HepG2 (cell line): ENCODE measurements at regions not wholly inside any gene's neighbourhood (a gene's known extent, or its start where the extent isn't known, plus 50 kb on each side); places are given as distances from the start of the nearest gene placed in this dataset.
A peak's percentile ranks its signal among the peaks of the same experiment; 100 is the strongest.

Source experiments
- ATAC-seq: fragments of 200-7000 bp; cut with Tn5 transposase; 3 replicates; pipeline ENCODE4 v1.9.1; 2020; ENCODE audit warnings: mild to moderate bottlenecking, moderate library complexity
- BruUV-seq: library from RNA; stranded (reverse); fragments of 400-500 nt; replicated peaks from 2 replicates; lab custom pipeline; 2021; lab: Mats Ljungman, UMichigan
- CTCF ChIA-PET: fragments of 300-600 bp; formaldehyde crosslinking; extraction: SDS; loops from one replicate; lab custom pipeline; 2021; ENCODE audit warnings: low total read pairs, inconsistent platforms, low intra/inter-chr PET ratio; lab: Yijun Ruan, JAX
- POLR2A ChIA-PET: fragments of 350-600 bp; sonication (Branson Sonifier 250); formaldehyde crosslinking; loops from one replicate; lab custom pipeline; 2020; ENCODE audit warnings: antibody characterized with exemption, inconsistent platforms; lab: Yijun Ruan, JAX
- DNase-seq: peaks from one replicate; pipeline ENCODE4 v3.0.0-alpha.2; 2015; ENCODE audit warnings: low spot score
- FAIRE-seq: peaks from 3 replicates; lab custom pipeline; 2011; peaks lifted over from hg19 to GRCh38; lab: Jason Lieb, UNC
- H2AFZ ChIP-seq: one replicate; pipeline ENCODE4 v1.6.1; 2011; ENCODE audit warnings: low read length, inconsistent platforms
- H3K27ac ChIP-seq: fragments of 300-600 bp; 3 replicates; pipeline ENCODE4 v1.8.0; 2011; ENCODE audit warnings: mixed run types, mild to moderate bottlenecking, mixed read lengths, low read length, inconsistent platforms; ENCODE audit not compliant: insufficient read depth; ENCODE audit errors: extremely low read length
- H3K27me3 ChIP-seq, 2 experiments: fragments of 200-600 bp in 1 of 2; 2 replicates in 1 of 2; 3 replicates in 1 of 2; pipeline versions ENCODE4 v1.6.0 to v1.8.0; 2011; ENCODE audit warnings: low read length in 2 of 2, mild to moderate bottlenecking in 2 of 2, moderate library complexity in 2 of 2, inconsistent platforms in 1 of 2; ENCODE audit not compliant: insufficient read depth in 2 of 2, control insufficient read depth in 1 of 2
- H3K36me3 ChIP-seq, 2 experiments: fragments of 200-600 bp in 1 of 2; replicated peaks in 1 of 2; 2 replicates in 1 of 2; 3 replicates in 1 of 2; pipeline versions ENCODE4 v1.5.1 to v1.8.0; 2011; ENCODE audit warnings: low read length in 2 of 2, inconsistent platforms in 1 of 2; ENCODE audit not compliant: insufficient read depth in 2 of 2, control insufficient read depth in 1 of 2
- H3K4me1 ChIP-seq: 2 replicates; pipeline ENCODE4 v1.5.1; 2012; ENCODE audit warnings: low read length, inconsistent platforms; ENCODE audit not compliant: insufficient read depth
- H3K4me2 ChIP-seq: 2 replicates; pipeline ENCODE4 v1.6.0; 2011; ENCODE audit warnings: low read depth, low read length, inconsistent platforms
- H3K4me3 ChIP-seq, 3 experiments: fragments of 200-600 bp in 1 of 3; sonication (generic), shearing (Covaris generic) in 1 of 3; replicated peaks in 1 of 3; 2 replicates each; pipeline ENCODE4 v1.5.1; 2011 to 2016; ENCODE audit warnings: low read length in 3 of 3, inconsistent platforms in 2 of 3, low read depth in 2 of 3, mild to moderate bottlenecking in 2 of 3, control low read depth in 1 of 3, mixed read lengths in 1 of 3; ENCODE audit not compliant: insufficient read depth in 1 of 3
- H3K79me2 ChIP-seq: one replicate; pipeline ENCODE4 v1.6.1; 2011; ENCODE audit warnings: low read length, inconsistent platforms; ENCODE audit not compliant: insufficient read depth
- H3K9ac ChIP-seq: 2 replicates; pipeline ENCODE4 v1.6.0; 2011; ENCODE audit warnings: mild to moderate bottlenecking, low read depth, low read length, inconsistent platforms; ENCODE audit not compliant: insufficient read depth
- H3K9me3 ChIP-seq: 2 replicates; pipeline ENCODE4 v1.5.1; 2012; ENCODE audit warnings: mild to moderate bottlenecking, low read length
- H4K20me1 ChIP-seq: 2 replicates; pipeline ENCODE4 v1.6.0; 2011; ENCODE audit warnings: inconsistent platforms, mild to moderate bottlenecking, low read length, moderate library complexity; ENCODE audit not compliant: insufficient read depth
- MAF1 ChIP-seq: sonication (generic); formaldehyde crosslinking; IDR thresholded peaks from 2 replicates; pipeline ENCODE4 v1.5.0; 2020; ENCODE audit warnings: missing genetic modification reagents, borderline replicate concordance
- MAFF ChIP-seq: IDR thresholded peaks from 2 replicates; pipeline ENCODE4 v1.6.1; 2011; ENCODE audit warnings: low read depth, low read length, improper control_type of control experiment
- MAFK ChIP-seq, 2 experiments: IDR thresholded peaks in 1 of 2; conservative IDR thresholded peaks in 1 of 2; 2 replicates each; pipeline ENCODE4 v1.6.1; 2011; ENCODE audit warnings: improper control_type of control experiment in 2 of 2, low read length in 2 of 2
- MBD4 ChIP-seq: IDR thresholded peaks from 2 replicates; pipeline ENCODE4 v1.6.1; 2012; ENCODE audit warnings: low read length, inconsistent platforms, borderline replicate concordance
- MTF1 ChIP-seq: sonication (generic); formaldehyde crosslinking; IDR thresholded peaks from 2 replicates; pipeline ENCODE4 v1.5.0; 2020; ENCODE audit warnings: missing genetic modification reagents
- NCOA5 ChIP-seq: sonication (generic); formaldehyde crosslinking; IDR thresholded peaks from 2 replicates; pipeline ENCODE4 v1.4.0; 2020; ENCODE audit warnings: missing genetic modification reagents
- NFKBIZ ChIP-seq: IDR thresholded peaks from 2 replicates; pipeline ENCODE4 v1.6.1; 2018; ENCODE audit warnings: missing genetic modification reagents, missing compliant biosample characterization
- POGZ ChIP-seq: sonication (generic); formaldehyde crosslinking; IDR thresholded peaks from 2 replicates; pipeline ENCODE4 v1.4.0; 2020; ENCODE audit warnings: mild to moderate bottlenecking, missing genetic modification reagents
- RARA ChIP-seq: IDR thresholded peaks from 2 replicates; pipeline ENCODE4 v1.6.1; 2016; ENCODE audit warnings: missing genetic modification reagents, missing compliant biosample characterization
- ZBTB3 ChIP-seq: sonication (generic); formaldehyde crosslinking; IDR thresholded peaks from 2 replicates; pipeline ENCODE4 v1.4.0; 2020; ENCODE audit warnings: low read depth, mild to moderate bottlenecking, moderate library complexity, missing genetic modification reagents, borderline replicate concordance
- ZBTB43 ChIP-seq: sonication (generic); formaldehyde crosslinking; conservative IDR thresholded peaks from 2 replicates; pipeline ENCODE4 v1.4.0; 2020; ENCODE audit warnings: missing genetic modification reagents
- ZNF558 ChIP-seq: sonication (generic); formaldehyde crosslinking; IDR thresholded peaks from 2 replicates; pipeline ENCODE4 v1.9.0; 2022; ENCODE audit warnings: mild to moderate bottlenecking, missing genetic modification reagents, borderline replicate concordance
- whole genome bisulfite sequencing: methylation state at CpG from one replicate; pipeline ENCODE4 v1.1.6; 2017; ENCODE audit warnings: low lambda C conversion rate; 5-methylcytosine and 5-hydroxymethylcytosine counted together
- in situ Hi-C: cut with HindIII; loops from 2 replicates; pipeline ENCODE4 v1.10.0; 2017; ENCODE audit warnings: low pct_unique_long_range_greater_than_20kb; ENCODE audit not compliant: extremely low pct_ligation_motif_present
- intact Hi-C: fragments of 100-400 bp; cut with micrococcal nuclease; formaldehyde crosslinking; loops from one replicate; pipeline ENCODE4 v1.10.0; 2022; ENCODE audit not compliant: unreplicated experiment
- TF ChIP-seq, protein P1 (sequence below): sonication (generic); formaldehyde crosslinking; IDR thresholded peaks from 2 replicates; pipeline ENCODE4 v1.4.0; 2020; ENCODE audit warnings: missing genetic modification reagents

DNA sequence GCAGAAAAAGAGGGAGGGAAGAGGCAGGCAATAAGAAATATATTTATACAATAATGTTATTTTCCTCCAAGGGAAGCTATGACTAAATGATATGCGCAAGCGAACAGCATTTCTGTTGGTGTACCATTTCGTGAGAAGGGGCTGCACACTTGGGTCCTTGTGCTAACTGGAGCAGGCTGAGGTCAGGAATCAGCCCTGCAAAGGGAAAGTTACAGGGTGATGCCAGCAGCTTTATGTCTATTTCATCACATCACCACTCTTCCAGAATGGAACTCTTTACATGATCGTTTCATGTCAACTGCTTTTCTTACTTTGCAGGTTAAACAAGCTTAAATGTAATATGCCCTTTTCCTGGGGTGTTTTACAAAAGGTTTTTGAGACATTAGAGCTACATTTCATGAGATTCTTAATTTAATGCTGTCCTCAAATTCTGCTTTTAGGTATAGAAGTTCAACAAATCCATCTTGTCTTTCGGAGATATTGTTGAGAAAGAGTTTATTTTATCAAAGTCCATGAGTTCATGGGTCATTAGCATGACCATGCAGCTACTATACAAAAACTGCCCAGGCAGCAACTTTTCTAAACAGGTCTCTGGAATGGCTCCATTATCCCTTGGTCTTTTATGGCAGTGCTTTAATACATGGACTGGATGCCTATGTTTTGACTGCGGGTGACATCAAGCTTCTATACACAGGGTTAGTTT is 443.8 kb downstream of the TENT5A start:
- H3K79me2 ChIP-seq: no peaks in the 10 kb centered on the region
- no peak overlapping the region for H3K4me3 ChIP-seq
- TF ChIP-seq MAFK (conservative IDR thresholded peaks at IDR 0.05 in 1 of 2, IDR thresholded peaks at IDR 0.05 in 1 of 2; ENCODE audit: low read length in 2 of 2) (peak; percentile 67 to 83), MAF1 (no peak), MAFF (peak; percentile 69)
- H3K36me3 ChIP-seq: no peaks in the 10 kb centered on the region
- 46% methylated on average over 6 of the region's 6 CpGs for WGBS
- H3K9ac ChIP-seq: no peak overlapping the region
- ATAC-seq (peak; percentile 34; the same call in 2 of the 3 replicates), DNase-seq (no peak), FAIRE-seq (no peak)
- intact Hi-C loops (no loop called here), in situ Hi-C loops (no loop called here)
- no peaks in the 10 kb centered on the region for H3K9me3 ChIP-seq
- H4K20me1 ChIP-seq: no peaks in the 10 kb centered on the region
- H2AFZ ChIP-seq: no peak overlapping the region
- H3K27ac ChIP-seq: no peak overlapping the region
- no peaks in the 10 kb centered on the region for H3K27me3 ChIP-seq
- CTCF ChIA-PET: no interaction called here
- no peak overlapping the region for H3K4me2 ChIP-seq
- POLR2A ChIA-PET: no interaction called here
- no peaks in the 10 kb centered on the region for H3K4me1 ChIP-seq
- BruUV-seq: no TSS peak

DNA sequence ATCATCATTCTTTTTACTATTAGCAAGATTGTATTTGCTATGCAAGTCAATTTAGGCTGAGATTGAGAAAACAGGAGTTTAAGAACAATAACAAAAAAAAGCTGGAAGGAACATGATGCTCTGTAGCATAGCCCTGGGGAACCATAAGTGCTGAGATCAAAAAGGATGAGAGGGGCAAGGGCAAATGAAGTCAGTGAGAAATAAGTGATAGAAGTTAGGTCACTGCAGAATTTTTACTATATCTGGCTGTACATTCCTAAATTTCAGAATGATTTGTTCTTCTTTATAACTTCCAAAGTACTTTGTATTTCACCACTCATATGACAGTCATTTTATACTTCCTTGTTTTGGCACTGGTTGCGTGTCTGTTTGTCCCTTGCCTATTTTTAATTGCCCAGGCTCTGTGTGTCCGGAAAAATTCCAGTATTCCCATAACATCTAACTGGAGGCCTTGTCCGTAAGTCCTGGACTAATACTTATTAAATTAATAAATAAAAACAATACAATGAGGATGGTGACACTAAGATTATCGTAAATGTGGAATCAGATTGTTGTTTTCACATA is 444.7 kb downstream of the TENT5A start:
- TF ChIP-seq ZBTB3 (CRISPR knock-in tag) (no peak), MBD4 (no peak), MTF1 (CRISPR knock-in tag) (no peak), NFKBIZ (CRISPR knock-in tag) (no peak), ZBTB43 (CRISPR knock-in tag) (no peak), POGZ (CRISPR knock-in tag) (no peak), ZNF558 (CRISPR knock-in tag) (no peak), RARA (no peak), NCOA5 (no peak)
- TF ChIP-seq, protein P1, sequence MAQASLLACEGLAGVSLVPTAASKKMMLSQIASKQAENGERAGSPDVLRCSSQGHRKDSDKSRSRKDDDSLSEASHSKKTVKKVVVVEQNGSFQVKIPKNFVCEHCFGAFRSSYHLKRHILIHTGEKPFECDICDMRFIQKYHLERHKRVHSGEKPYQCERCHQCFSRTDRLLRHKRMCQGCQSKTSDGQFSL (CRISPR knock-in tag): no peak
- no peaks in the 10 kb centered on the region for H3K79me2 ChIP-seq
- H3K36me3 ChIP-seq: no peaks in the 10 kb centered on the region
- no TSS peak for BruUV-seq
- intact Hi-C loops: no loop called here
- no peak for ATAC-seq
- no peak overlapping the region for H3K4me2 ChIP-seq
- CTCF ChIA-PET: no interaction called here
- H3K4me3 ChIP-seq: no peak overlapping the region
- no peaks in the 10 kb centered on the region for H3K4me1 ChIP-seq
- no peaks in the 10 kb centered on the region for H3K27me3 ChIP-seq
- in situ Hi-C loops: no loop called here
- no peaks in the 10 kb centered on the region for H4K20me1 ChIP-seq
- DNase-seq: no peak
- no peaks in the 10 kb centered on the region for H3K9me3 ChIP-seq
- no peak overlapping the region for H3K27ac ChIP-seq
- no peak overlapping the region for H2AFZ ChIP-seq
- 54% methylated on average over 4 of the region's 4 CpGs for WGBS
- FAIRE-seq: no peak
- POLR2A ChIA-PET: no interaction called here
- no peak overlapping the region for H3K9ac ChIP-seq
